H1 (cell line): ENCODE measurements at regions not wholly inside any gene's neighbourhood (a gene's known extent, or its start where the extent isn't known, plus 50 kb on each side); places are given as distances from the start of the nearest gene placed in this dataset.

ENCODE experiments used
- CTCF ChIA-PET: fragments of 300-600 bp; sonication (Branson Sonifier 250); formaldehyde crosslinking; loops from one replicate; lab custom pipeline; 2021; ENCODE audit not compliant: partially characterized antibody; lab: Charles Lee
- POLR2A ChIA-PET: fragments of 300-600 bp; sonication (Branson Sonifier 250); formaldehyde crosslinking; loops from one replicate; lab custom pipeline; 2021; ENCODE audit warnings: inconsistent platforms; ENCODE audit not compliant: partially characterized antibody; lab: Charles Lee
- DNase-seq, 2 experiments: peaks; one replicate each; pipeline versions ENCODE4 v3.0.0 to v3.0.0-alpha.2; 2010 to 2022; ENCODE audit warnings: low spot score in 2 of 2, low read depth in 1 of 2, mixed read lengths in 1 of 2
- FAIRE-seq: peaks from 2 replicates; lab custom pipeline; 2011; peaks lifted over from hg19 to GRCh38; lab: Jason Lieb, UNC
- H2AFZ ChIP-seq: 2 replicates; pipeline ENCODE4 v1.8.1; 2012; ENCODE audit warnings: low read length, inconsistent platforms
- H2AK5ac ChIP-seq: 2 replicates; pipeline ENCODE4 v1.6.1; 2013; ENCODE audit warnings: low read depth, low read length
- H2BK120ac ChIP-seq: replicated peaks from 2 replicates; pipeline ENCODE3; 2013; ENCODE audit warnings: low read depth, low read length, inconsistent platforms
- H2BK12ac ChIP-seq: 2 replicates; pipeline ENCODE4 v1.6.1; 2013; ENCODE audit warnings: low read depth, low read length
- H2BK15ac ChIP-seq: 2 replicates; pipeline ENCODE4 v1.6.1; 2013; ENCODE audit warnings: low read length
- H2BK20ac ChIP-seq: 2 replicates; pipeline ENCODE4 v1.6.1; 2013; ENCODE audit warnings: low read length
- H2BK5ac ChIP-seq: 2 replicates; pipeline ENCODE4 v1.6.1; 2013; ENCODE audit warnings: low read depth, low read length
- H3K14ac ChIP-seq: 2 replicates; pipeline ENCODE4 v1.6.1; 2013; ENCODE audit warnings: inconsistent platforms; ENCODE audit not compliant: insufficient read length
- H3K18ac ChIP-seq: 2 replicates; pipeline ENCODE4 v1.6.1; 2013; ENCODE audit warnings: low read length; ENCODE audit errors: extremely low read depth
- H3K23ac ChIP-seq: 2 replicates; pipeline ENCODE4 v1.6.1; 2013; ENCODE audit warnings: inconsistent platforms; ENCODE audit not compliant: insufficient read length
- H3K23me2 ChIP-seq: 2 replicates; pipeline ENCODE4 v1.6.1; 2013; ENCODE audit warnings: low read depth, low read length
- H3K27ac ChIP-seq: 2 replicates; pipeline ENCODE4 v1.6.1; 2011; ENCODE audit warnings: low read depth, low read length, inconsistent platforms
- H3K27me3 ChIP-seq, 4 experiments: replicated peaks in 1 of 4; 1 replicate in 1 of 4; 2 replicates in 3 of 4; pipeline versions ENCODE4 v1.6.1 to v1.8.1; 2011 to 2013; ENCODE audit warnings: low read length in 3 of 4, mild to moderate bottlenecking in 3 of 4, inconsistent platforms in 2 of 4, mixed read lengths in 2 of 4, moderate library complexity in 1 of 4; ENCODE audit not compliant: control insufficient read depth in 3 of 4, insufficient read depth in 3 of 4; ENCODE audit errors: extremely low read depth in 1 of 4
- H3K36me3 ChIP-seq, 4 experiments: 2 replicates each; pipeline versions ENCODE4 v1.6.1 to v1.8.1; 2011 to 2013; ENCODE audit warnings: mild to moderate bottlenecking in 4 of 4, low read length in 3 of 4, moderate library complexity in 2 of 4, control low read depth in 1 of 4, inconsistent platforms in 1 of 4; ENCODE audit not compliant: insufficient read depth in 4 of 4, control insufficient read depth in 2 of 4
- H3K4ac ChIP-seq: replicated peaks from 2 replicates; pipeline ENCODE3; 2013; ENCODE audit warnings: low read length, low read depth, mixed read lengths, inconsistent platforms; ENCODE audit not compliant: insufficient read length
- H3K4me1 ChIP-seq, 4 experiments: replicated peaks in 1 of 4; 1 replicate in 1 of 4; 2 replicates in 3 of 4; pipeline versions ENCODE4 v1.6.1 to v1.8.1; 2011 to 2013; ENCODE audit warnings: low read length in 3 of 4, inconsistent platforms in 2 of 4, mixed read lengths in 1 of 4; ENCODE audit not compliant: insufficient read depth in 4 of 4, control insufficient read depth in 3 of 4
- H3K4me2 ChIP-seq, 2 experiments: 2 replicates each; pipeline versions ENCODE4 v1.6.1 to v1.8.1; 2011 to 2013; ENCODE audit warnings: low read depth in 2 of 2, low read length in 2 of 2, control low read depth in 1 of 2, inconsistent platforms in 1 of 2, mild to moderate bottlenecking in 1 of 2; ENCODE audit not compliant: insufficient read depth in 1 of 2
- H3K4me3 ChIP-seq, 4 experiments: fragments of 200-600, 300-600 bp in 1 of 4; sonication (generic), shearing (Covaris generic), sonication (Bioruptor Twin) in 1 of 4; 2 replicates each; pipeline versions ENCODE4 v1.5.1 to v1.8.1; 2011 to 2016; ENCODE audit warnings: low read length in 4 of 4, low read depth in 3 of 4, control low read depth in 2 of 4, inconsistent platforms in 2 of 4, mild to moderate bottlenecking in 2 of 4, mixed read lengths in 1 of 4, moderate library complexity in 1 of 4; ENCODE audit not compliant: insufficient read depth in 2 of 4; ENCODE audit errors: extremely low read depth in 1 of 4
- H3K56ac ChIP-seq: replicated peaks from 2 replicates; pipeline ENCODE3; 2013; ENCODE audit warnings: low read depth, mild to moderate bottlenecking, mixed read lengths, low read length, inconsistent platforms; ENCODE audit not compliant: insufficient read length
- H3K79me1 ChIP-seq: 2 replicates; pipeline ENCODE4 v1.6.1; 2013; ENCODE audit warnings: low read depth, low read length, control low read depth
- H3K79me2 ChIP-seq, 2 experiments: 2 replicates each; pipeline versions ENCODE4 v1.6.1 to v1.8.1; 2012 to 2013; ENCODE audit warnings: low read length in 2 of 2, mild to moderate bottlenecking in 2 of 2, inconsistent platforms in 1 of 2; ENCODE audit not compliant: insufficient read depth in 2 of 2, control insufficient read depth in 1 of 2
- H3K9ac ChIP-seq, 4 experiments: replicated peaks in 1 of 4; 1 replicate in 1 of 4; 2 replicates in 3 of 4; pipeline versions ENCODE4 v1.6.1 to v1.8.1; 2011 to 2013; ENCODE audit warnings: low read depth in 3 of 4, low read length in 3 of 4, control low read depth in 2 of 4, mild to moderate bottlenecking in 2 of 4, moderate library complexity in 2 of 4, inconsistent platforms in 1 of 4; ENCODE audit errors: extremely low read depth in 1 of 4
- H3K9me3 ChIP-seq, 2 experiments: 2 replicates each; pipeline versions ENCODE4 v1.6.1 to v1.8.1; 2012 to 2013; ENCODE audit warnings: mild to moderate bottlenecking in 2 of 2, moderate library complexity in 2 of 2, control low read depth in 1 of 2, inconsistent platforms in 1 of 2, low read depth in 1 of 2, low read length in 1 of 2, mixed read lengths in 1 of 2; ENCODE audit not compliant: insufficient read depth in 2 of 2
- H4K20me1 ChIP-seq, 2 experiments: replicated peaks in 1 of 2; 2 replicates each; pipeline versions ENCODE3 to v1.8.1; 2011 to 2013; ENCODE audit warnings: inconsistent platforms in 2 of 2, low read length in 2 of 2, mild to moderate bottlenecking in 1 of 2; ENCODE audit not compliant: insufficient read depth in 2 of 2, control insufficient read depth in 1 of 2
- H4K5ac ChIP-seq: 2 replicates; pipeline ENCODE4 v1.6.1; 2013; ENCODE audit warnings: low read length, low read depth, mixed read lengths, inconsistent platforms; ENCODE audit not compliant: insufficient read length
- H4K8ac ChIP-seq: 2 replicates; pipeline ENCODE4 v1.8.0; 2013; ENCODE audit warnings: mild to moderate bottlenecking, moderate library complexity, low read length, inconsistent platforms; ENCODE audit not compliant: insufficient read depth; ENCODE audit errors: extremely low read depth
- H4K91ac ChIP-seq: replicated peaks from 2 replicates; pipeline ENCODE3; 2013; ENCODE audit warnings: low read length, mixed read lengths, inconsistent platforms; ENCODE audit not compliant: insufficient read length
- ASH2L ChIP-seq: fragments of 200-600, 300-600 bp; sonication (generic); IDR thresholded peaks from one replicate; pipeline ENCODE4 v1.7.1; 2017; ENCODE audit warnings: low read length
- BRCA1 ChIP-seq: IDR thresholded peaks from 2 replicates; pipeline ENCODE4 v1.6.1; 2012; ENCODE audit warnings: low read depth, low read length, improper control_type of control experiment
- CBX5 ChIP-seq: fragments of 300-800, 300-1000 bp; sonication (generic); IDR thresholded peaks from 2 replicates; pipeline ENCODE4 v1.7.1; 2016; ENCODE audit warnings: antibody characterized with exemption, low read length, low read depth
- CEBPB ChIP-seq: IDR thresholded peaks from 2 replicates; pipeline ENCODE4 v1.6.1; 2012; ENCODE audit warnings: low read depth, low read length
- EP300 ChIP-seq, 2 experiments: IDR thresholded peaks; 1 replicate in 1 of 2; 2 replicates in 1 of 2; pipeline ENCODE4 v1.6.1; 2011 to 2012; ENCODE audit warnings: low read depth in 2 of 2, low read length in 2 of 2, mild to moderate bottlenecking in 2 of 2, borderline replicate concordance in 1 of 2, inconsistent platforms in 1 of 2, moderate library complexity in 1 of 2
- EZH2 ChIP-seq: fragments of 200-600 bp; sonication (generic); IDR thresholded peaks from 2 replicates; pipeline ENCODE4 v1.7.1; 2012; ENCODE audit warnings: low read depth, mild to moderate bottlenecking, moderate library complexity, low read length, inconsistent platforms; ENCODE audit not compliant: severe bottlenecking
- HDAC6 ChIP-seq: IDR thresholded peaks from one replicate; pipeline ENCODE4 v1.7.1; 2012; ENCODE audit warnings: low read depth, mild to moderate bottlenecking, inconsistent platforms, low read length, moderate library complexity
- KDM1A ChIP-seq: fragments of 200-600, 300-600 bp; sonication (generic); IDR thresholded peaks from 2 replicates; pipeline ENCODE4 v1.7.1; 2016; ENCODE audit warnings: mild to moderate bottlenecking, low read length, borderline replicate concordance
- MAFK ChIP-seq: IDR thresholded peaks from 2 replicates; pipeline ENCODE4 v1.6.1; 2012; ENCODE audit warnings: low read depth, mild to moderate bottlenecking, improper control_type of control experiment, low read length
- NANOG ChIP-seq: IDR thresholded peaks from 2 replicates; pipeline ENCODE4 v1.6.1; 2011; ENCODE audit warnings: low read length, low read depth, mild to moderate bottlenecking, inconsistent platforms; ENCODE audit not compliant: insufficient read depth, poor library complexity, severe bottlenecking
- RNF2 ChIP-seq: fragments of 200-900, 300-1000 bp; sonication (generic); IDR thresholded peaks from 2 replicates; pipeline ENCODE4 v1.7.1; 2016; ENCODE audit warnings: borderline replicate concordance, low read depth, mild to moderate bottlenecking, antibody characterized with exemption, low read length; ENCODE audit not compliant: poor library complexity, severe bottlenecking; ENCODE audit errors: missing control alignments
- TAF1 ChIP-seq: IDR thresholded peaks from 2 replicates; pipeline ENCODE4 v1.6.1; 2011; ENCODE audit warnings: mild to moderate bottlenecking, low read depth, low read length
- ZNF274 ChIP-seq: IDR thresholded peaks from 2 replicates; pipeline ENCODE4 v1.7.0; 2012; ENCODE audit warnings: low read length, borderline replicate concordance; ENCODE audit errors: extremely low read depth

DNA sequence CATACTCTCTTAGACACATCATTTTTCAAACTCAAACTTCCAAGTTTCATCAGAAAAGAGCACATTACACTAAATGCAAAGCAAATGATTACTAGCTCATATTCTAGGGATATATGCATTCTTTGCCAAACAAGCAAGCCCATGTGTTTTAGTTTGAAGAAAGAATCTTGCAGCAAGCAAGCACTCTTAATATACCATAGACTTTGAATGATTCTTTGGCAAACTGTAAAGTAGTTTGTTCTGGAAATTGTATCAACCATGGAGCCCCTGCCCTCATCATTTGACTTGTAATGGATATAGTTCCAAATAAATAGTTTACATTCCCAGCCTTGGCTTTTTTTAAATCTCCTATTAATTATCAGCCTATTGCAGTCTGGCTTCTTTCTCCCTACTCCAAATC, 325.2 kb downstream of the NR2F1-AS1 start:
- no peak overlapping the region for H4K5ac ChIP-seq
- H3K79me1 ChIP-seq: no peaks in the 10 kb centered on the region
- TF ChIP-seq CBX5: no peak
- no peak for TF ChIP-seq BRCA1
- TF ChIP-seq ZNF274: no peak
- TF ChIP-seq KDM1A: no peak
- TF ChIP-seq EP300 (IDR thresholded peaks at IDR 0.05; ENCODE audit: borderline replicate concordance in 1 of 2, low read depth in 2 of 2, low read length in 2 of 2): no peak
- TF ChIP-seq CEBPB: no peak
- TF ChIP-seq EZH2: no peak
- no peak for TF ChIP-seq TAF1
- TF ChIP-seq NANOG: no peak
- TF ChIP-seq MAFK: no peak
- TF ChIP-seq HDAC6: no peak
- no peak for TF ChIP-seq RNF2
- TF ChIP-seq ASH2L: no peak
- H3K56ac ChIP-seq: no peak overlapping the region
- FAIRE-seq (no peak), DNase-seq (no peak)
- no peaks in the 10 kb centered on the region for H3K36me3 ChIP-seq
- H3K23ac ChIP-seq: no peak overlapping the region
- H3K9me3 ChIP-seq: no peaks in the 10 kb centered on the region
- H2BK20ac ChIP-seq: no peak overlapping the region
- no peak overlapping the region for H3K4ac ChIP-seq
- no peak overlapping the region for H3K27ac ChIP-seq
- no peak overlapping the region for H3K4me3 ChIP-seq
- ChIA-PET CTCF (no interaction called here), POLR2A (no interaction called here)
- H3K79me2 ChIP-seq: no peaks in the 10 kb centered on the region
- H3K4me1 ChIP-seq: no peaks in the 10 kb centered on the region
- H4K20me1 ChIP-seq: no peaks in the 10 kb centered on the region
- no peak overlapping the region for H2BK120ac ChIP-seq
- H3K9ac ChIP-seq: no peak overlapping the region
- no peak overlapping the region for H3K18ac ChIP-seq
- H2BK5ac ChIP-seq: no peak overlapping the region
- no peak overlapping the region for H3K14ac ChIP-seq
- H2AFZ ChIP-seq: no peak overlapping the region
- no peak overlapping the region for H4K91ac ChIP-seq
- H3K4me2 ChIP-seq: no peak overlapping the region
- H2AK5ac ChIP-seq: no peak overlapping the region
- H3K23me2 ChIP-seq: no peaks in the 10 kb centered on the region
- no peak overlapping the region for H2BK15ac ChIP-seq
- H4K8ac ChIP-seq: no peak overlapping the region
- no peak overlapping the region for H2BK12ac ChIP-seq
- H3K27me3 ChIP-seq: no peaks in the 10 kb centered on the region
